HUDEP-2 (cell line): ENCODE measurements at regions not wholly inside any gene's neighbourhood (a gene's known extent, or its start where the extent isn't known, plus 50 kb on each side); places are given as distances from the start of the nearest gene placed in this dataset.
"Not testable (repeated sequence)": the region's sequence is repeated elsewhere in the genome, so short reads cannot be mapped to it uniquely, and the experiment has no call there.

Experiments used
- DNase-seq, 76 experiments: peaks; one replicate each; lab custom pipeline; 2025; ENCODE audit not compliant: unreplicated experiment in 76 of 76; lab: John Stamatoyannopoulos, UW

DNA sequence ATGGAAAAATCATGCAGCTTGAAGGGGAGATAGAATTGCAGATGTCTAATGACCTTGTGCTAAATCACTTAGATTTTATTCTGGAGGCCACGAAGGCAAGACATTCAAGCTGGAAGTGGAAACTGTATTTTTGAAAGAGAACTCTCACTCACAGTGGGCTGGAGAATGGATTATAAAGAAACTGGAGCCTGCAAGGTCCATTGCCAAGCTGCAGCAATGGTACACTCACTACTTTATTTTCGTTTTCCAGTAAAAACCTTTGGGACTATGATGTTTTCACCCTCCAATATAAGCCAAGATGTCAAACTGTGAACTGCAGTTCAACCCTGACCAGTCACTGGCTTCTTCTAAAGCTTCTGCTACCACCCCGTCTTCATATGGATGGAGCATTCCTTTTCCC is 62.0 kb downstream of the SKIDA1 start:
- DNase-seq = no peak

DNA sequence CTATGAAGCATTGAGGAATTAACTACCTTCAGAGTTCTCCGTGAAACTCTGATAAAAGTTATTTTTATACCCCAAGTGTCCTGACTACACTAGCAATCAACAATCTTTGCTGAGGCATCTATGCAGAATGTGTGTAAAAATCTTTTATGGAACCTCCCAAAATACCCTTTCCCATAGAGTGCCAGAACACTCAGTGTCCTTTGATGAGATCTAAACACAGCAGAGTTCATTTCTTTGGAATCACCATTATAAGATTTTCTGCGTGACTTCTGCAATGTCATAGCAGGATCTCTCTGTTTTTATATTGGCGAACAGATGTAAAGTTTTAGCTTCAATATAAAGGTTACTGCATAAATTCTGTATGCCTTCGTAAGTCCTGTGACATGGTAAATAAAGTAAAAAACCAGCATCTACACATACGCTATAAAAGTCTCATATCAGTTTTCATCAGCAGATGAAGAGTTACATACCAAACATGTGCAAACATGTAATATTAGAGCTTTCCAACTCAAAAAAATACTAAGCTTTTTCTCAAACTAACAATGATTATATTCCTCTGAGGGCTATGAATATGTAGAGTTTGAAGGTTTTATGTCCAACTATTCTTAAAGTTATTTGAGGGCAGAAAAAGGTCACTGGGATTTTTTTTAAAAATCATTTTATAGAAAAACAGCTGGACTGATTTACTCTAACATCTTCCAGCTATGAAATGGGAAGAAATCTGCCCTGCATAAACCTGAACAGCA is 67.2 kb downstream of the SKIDA1 start:
- DNase-seq = no peak

DNA sequence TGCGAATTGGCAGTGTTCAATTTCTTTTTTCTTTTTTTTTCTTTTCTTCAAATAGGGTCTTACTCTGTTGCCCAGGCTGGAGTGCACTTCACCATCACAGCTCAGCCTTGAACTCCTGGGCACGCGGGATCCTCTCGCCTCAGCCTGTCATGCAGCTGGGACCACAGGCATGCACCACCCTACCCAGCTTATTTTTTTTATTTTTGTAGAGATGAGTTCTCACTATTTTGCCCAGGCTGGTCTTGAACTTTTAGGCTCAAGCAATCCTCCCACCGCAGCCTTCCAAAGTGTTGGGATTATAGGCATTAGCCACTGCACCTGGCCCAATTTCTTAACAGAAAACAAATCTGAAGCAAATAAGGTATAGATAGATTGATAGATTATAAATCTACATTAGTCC is 69.3 kb downstream of the SKIDA1 start:
- no peak for DNase-seq

DNA sequence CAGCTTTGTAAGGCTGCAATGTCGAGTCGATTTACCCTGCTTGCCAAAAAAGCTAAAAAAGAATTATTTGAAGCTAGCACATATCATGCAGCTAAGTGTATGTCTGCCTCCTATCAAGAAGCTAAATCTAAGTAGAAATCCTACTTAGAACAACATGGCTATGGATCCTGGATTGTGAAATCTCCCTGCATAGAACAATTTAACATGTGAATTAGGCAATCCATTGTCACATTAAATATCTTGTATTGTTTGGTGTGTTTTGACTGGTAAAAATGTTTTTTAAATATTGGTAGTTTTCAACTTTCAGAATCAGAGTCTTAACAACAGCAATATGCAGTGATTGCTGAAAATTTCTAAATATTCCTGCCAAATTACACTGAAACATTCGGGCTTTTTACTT is 73.3 kb downstream of the SKIDA1 start:
- DNase-seq = no peak

DNA sequence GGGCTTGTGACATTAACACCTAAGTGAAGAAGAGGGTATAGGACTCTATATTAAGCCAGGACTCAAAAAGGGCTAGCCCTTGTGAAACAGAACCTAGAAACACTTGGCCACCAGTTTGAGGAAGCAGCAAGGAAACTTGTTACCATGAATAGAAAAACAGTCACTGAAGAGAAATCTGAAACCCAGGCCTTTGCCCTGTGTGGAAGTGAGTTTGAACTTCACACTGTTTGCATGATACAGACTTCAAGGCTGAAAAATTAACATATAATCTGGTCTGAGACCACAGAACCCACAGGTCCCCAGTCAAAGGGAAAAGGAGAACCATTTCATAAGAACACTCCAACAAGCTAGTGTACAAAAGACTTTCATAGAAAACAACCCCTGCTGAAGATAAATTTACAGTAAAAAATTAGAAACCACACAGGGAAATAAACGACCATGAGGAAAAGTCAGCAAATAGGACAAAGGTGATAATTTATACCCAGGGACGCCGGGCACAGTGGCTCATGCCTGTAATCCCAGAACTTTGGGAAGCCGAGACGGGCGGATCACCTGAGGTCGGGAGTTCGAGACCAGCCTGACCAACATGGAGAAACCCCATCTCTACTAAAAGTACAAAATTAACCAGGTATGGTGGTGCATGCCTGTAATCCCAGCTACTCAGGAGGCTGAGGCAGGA is 76.1 kb downstream of the SKIDA1 start:
- DNase-seq = no peak

DNA sequence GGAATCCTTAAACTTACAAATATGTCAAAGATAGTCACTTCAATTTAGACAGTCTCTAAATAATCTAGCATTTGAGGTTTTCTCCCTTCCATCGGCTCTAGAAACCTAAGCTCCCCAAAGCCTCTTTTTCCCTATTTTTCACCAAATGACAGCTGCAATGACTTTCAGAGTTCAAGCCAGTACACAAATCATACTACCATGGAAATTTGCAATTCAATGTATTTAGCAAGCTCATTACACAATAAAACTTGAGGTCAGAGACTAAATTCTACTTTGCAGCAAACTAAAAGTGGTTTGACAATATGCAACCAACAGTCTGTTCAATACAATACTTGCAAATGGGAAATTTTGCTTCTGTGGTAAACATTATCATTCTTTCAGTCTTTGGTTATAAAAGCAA is 80.3 kb downstream of the SKIDA1 start:
- no peak for DNase-seq

DNA sequence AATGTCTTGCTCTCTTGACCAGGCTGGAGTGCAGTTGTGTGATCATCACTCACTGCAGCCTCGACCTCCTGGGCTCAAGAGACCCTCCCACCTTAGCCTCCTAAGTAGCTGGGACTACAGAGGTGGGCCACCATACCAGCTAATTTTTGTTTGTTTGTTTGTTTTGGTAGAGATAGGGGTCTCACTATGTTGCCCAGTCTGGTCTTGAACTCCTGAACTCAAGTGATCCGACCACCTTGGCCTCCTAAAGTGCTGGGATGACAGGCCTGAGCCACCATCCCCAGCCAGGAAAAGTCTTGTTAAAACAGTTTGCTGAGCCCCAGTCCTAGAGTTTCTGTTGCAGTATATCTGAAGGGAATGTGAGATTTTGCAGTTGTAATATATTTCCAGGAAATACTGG is 83.9 kb downstream of the SKIDA1 start:
- no peak for DNase-seq

DNA sequence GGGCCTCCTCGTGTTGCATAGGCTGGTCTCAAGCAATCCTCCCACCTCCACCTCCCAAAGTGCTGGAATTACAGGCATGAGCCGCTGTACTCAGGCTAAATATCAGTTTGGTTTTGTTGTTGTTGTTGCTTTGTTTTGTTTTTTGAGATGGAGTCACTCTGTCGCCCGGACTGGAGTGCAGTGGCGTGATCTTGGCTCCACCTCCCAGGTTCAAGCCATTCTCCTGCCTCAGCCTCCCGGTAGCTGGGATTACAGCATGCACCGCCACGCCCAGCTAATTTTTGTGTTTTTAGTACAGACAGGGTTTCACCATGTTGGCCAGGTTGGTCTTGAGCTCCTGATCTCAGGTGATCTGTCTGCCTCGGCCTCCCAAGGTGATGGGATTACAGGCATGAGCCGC is 86.6 kb downstream of the SKIDA1 start:
- not testable (repeated sequence) for DNase-seq

DNA sequence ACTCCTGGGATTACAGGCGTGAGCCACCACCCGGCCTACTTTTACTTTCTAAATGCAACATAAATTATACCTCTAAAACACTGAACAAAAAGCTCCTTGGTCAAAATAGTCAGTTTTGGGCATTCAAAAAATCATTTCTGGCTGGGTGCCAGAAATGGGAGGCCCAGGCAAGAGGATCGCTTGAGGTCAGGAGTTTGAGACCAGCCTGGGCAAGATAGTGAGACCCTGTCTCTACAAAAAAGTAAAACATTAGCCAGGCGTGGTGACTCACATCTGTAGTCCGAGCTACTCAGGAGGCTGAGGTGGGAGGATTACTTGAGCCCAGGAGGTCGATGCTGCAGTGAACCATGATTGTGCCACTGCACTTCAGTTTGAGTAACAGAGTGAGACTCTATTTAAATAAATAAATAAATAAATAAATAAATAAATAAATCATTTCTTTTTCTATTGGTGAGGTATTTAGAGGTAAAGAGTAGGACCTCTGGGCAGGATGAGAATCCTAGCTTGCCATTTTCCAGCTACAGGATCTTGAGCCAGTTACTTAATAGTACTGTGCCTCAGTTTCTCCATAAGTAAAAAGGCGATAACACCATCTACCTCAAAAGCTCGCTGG is 87.6 kb downstream of the SKIDA1 start:
- no peak for DNase-seq

DNA sequence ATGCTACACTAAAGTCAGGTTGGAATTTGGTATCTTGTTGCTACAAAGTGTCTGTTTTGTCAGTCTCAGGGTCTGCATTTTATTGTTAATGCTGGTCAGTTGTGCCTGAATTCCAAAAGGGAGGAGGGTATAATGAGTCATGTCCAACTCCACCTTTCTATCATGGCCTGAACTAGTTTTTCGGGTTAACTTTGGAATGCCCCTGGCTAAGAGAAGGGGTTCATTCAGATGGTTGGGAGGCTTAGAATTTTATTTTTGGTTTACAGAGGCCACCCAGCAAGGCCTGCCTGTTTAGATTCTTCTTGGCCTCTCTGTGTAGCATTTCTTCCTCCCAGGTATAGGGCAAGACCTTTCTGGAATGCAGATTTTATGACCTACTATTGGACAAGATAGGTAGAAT is 93.2 kb downstream of the SKIDA1 start:
- DNase-seq = no peak

DNA sequence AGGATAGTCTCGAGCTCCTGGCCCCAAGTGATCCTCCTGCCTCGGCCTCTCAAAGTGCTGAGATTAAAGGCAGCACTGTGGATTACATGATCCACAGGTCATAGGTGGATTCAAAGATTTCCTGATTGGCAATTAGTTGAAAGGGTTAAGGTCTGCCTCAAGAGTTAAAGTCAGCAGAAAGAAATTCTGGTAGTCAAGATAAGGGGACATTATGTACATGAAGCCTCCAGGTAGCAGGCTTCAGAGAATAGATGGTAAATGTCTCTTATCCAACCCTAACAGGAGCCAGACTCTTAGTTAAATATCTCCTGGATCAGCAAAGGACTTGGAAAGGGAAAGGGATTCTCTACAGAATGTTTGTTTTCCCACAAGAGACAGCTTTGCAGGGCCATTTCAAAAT is 93.7 kb downstream of the SKIDA1 start:
- no peak for DNase-seq

DNA sequence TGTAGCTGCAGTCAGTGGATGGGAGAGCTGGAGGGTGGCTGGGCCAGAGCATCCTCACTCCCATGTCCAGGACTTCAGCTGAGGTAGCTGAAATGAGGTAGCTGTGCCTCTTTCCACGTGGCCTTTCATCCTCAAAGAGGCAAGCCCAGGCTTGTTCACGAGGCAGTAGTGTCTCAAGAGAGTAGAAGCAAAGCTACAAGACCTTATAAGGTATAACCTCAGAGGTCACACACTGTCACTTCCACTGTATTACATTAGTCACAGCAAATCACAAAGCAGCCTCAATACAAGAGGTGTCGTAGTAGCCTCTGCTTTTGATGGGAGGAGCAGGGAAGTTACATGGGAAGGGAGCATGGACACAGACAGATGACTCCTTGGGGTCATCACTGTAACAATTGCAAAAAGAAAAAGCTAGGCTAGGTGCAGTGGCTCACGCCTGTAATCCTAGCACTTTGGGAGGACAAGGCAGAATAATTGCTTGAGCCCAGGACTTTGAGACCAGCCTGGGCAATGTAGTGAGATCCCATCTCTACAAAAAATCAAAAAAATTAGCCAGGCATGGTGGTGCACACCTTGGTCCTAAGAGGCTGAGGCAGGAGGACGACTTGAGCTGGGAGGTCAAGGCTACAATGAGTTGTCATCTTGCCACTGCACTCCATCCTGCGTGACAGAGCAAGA is 97.5 kb downstream of the SKIDA1 start:
- no peak for DNase-seq

DNA sequence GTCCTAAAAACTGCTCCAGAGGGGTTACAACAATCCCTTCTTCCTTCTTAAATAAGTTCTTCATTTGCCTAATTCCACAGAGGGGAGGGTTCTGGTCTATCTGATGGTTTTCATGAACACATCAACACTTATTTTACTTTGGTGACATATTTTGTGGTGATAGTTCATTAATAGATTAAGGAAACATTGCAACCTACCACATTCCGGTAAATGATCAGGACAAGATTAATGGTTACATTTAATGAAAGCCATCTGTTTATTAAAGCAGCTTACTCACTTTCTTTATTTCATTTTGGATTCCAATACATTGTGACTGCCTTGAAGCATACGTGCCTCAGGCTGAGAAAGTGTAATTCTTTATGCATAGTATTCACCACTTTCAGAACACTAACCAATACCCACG is 101.0 kb downstream of the SKIDA1 start:
- no peak for DNase-seq

DNA sequence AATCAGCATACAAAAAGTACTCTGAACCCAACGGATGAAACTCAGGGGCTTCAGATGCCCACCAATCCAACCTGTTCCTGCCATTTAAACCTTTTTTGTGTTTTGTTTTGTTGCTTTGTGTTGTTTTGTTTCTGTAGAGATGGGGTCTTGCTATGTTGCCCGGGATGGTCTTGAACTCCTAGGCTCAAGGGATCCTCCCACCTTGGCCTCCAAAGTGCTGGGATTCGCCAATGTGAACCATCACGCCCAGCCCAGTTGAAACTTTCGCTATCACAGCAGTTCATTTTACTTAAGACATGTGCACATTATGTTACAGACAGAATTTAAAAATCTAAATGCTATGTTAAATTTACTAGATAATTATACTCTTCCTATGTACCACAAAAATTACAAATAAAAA is 101.6 kb downstream of the SKIDA1 start:
- no peak for DNase-seq

DNA sequence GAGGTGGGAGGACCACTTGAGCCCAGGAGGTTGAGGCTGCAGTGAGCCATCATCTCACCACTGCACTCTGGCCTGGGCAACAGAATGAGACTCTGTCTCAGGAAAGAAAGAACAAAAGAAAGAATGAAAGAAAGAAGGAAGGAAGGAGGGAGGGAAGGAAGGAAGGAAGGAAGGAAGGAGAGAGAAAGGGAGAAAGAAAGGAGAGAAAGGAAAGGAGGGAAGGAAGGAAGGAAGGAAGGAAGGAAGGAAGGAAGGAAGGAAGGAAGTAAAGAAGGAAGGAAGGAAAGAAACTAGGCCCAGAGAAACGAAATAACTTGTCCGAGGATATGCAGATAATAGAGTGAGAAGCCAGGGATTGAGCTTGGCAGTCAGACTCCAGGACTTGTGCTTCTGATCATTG is 102.1 kb downstream of the SKIDA1 start:
- no peak for DNase-seq

DNA sequence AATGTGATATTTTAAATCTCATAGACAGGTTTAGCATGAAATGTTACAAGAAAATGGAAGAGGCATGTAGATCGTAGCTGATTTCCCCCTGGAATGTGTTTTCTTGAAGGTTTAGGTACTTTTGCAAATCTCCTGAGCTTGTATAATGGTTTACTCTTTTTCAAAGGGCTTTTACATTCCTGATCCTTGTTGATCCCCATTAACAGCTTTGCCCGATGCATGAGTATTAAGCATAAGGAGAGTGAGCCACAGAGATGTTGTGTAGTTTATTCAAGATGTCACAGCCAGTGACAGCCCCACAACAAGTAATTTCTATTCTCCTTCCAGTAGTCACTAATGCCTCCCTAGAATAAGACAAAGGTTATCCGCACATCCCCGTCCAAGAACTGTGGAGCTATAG is 103.7 kb downstream of the SKIDA1 start:
- no peak for DNase-seq

DNA sequence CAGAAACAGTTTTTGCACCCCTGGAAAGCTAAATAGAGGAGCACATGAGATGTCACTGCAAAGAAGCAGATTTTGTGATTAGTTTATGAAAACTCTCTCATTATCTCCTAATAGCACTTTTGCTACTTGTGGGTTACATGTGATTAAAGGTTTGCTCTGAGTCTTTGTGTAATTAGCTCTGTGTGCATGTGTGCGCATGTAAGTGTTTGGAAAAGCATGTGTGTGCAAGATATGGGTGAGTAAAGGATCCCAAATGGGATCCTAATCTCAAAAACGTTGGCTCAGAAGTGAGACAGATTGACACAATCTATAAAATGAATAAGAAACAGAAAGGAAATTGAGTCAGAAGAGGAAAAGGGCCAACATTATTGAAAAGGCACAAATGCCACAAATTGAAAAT is 104.5 kb downstream of the SKIDA1 start:
- DNase-seq = no peak

DNA sequence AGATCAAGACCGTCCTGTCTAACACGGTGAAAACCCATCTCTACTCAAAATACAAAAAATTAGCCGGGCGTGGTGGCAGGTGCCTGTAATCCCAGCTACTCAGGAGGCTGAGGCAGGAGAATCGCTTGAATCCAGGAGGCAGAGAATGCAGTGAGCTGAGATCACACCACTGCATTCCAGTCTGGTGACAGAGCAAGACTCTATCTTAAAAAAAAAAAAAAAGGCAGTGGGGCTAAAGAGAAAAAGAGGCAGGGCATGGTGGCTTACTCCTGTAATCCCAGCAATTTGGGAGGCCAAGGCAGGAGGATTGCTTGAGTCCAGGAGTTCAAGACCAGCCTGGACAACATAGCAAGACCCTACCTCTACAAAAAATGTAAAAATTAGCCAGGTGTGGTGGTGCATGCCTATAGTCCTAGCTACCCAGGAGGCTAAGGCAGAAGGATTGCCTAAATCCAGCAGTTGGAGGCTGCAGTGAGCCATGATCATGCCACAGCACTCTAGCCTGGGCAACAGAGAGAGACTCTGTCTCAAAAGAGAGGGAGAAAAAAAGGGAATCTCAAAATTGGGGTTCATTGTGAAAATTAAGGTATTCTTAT is 106.4 kb downstream of the SKIDA1 start:
- not testable (repeated sequence) for DNase-seq

DNA sequence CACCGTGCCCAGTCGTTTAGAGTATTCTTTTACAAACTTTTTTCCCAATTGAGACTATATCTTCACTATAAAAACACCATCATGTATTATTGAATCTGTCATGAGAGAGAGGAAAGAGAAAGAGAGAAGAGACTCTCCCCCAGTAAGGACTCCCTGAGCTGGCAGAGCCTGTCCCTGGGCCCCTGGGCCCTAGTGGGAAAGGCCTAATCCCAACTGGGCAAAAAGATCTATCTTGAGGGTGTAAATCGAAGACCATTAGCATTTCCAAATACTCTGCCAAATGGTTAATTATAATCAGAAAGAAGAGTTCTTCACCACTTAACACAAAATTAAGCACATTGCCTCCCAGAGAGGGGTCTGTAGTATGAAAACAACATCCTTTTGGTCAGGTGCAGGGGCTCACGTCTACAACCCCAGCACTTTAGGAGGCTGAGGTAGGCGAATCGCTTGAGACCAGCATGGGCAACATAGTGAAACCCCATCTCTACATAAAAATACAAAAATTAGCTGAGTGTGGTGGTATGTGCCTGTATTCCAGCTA is 108.2 kb downstream of the SKIDA1 start:
- DNase-seq = no peak

DNA sequence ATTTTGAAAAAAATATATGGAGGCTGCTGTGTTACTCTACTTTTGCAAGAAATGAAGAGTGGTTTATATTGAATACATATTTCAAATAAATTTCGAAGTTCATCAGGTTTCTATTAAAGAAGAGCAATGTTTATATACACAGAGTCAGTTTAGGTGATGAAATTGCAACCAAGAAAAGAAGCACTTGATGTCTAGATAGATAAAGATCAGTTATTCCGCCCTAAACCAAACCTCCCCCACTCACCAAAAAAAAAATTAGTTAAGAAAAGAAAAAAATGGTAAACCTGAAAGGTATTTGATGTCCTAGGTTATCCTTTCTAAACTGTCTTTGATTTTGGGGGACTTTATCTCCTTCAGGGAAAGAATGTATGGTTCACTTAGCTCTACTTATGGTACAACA is 111.8 kb downstream of the SKIDA1 start:
- DNase-seq = no peak

DNA sequence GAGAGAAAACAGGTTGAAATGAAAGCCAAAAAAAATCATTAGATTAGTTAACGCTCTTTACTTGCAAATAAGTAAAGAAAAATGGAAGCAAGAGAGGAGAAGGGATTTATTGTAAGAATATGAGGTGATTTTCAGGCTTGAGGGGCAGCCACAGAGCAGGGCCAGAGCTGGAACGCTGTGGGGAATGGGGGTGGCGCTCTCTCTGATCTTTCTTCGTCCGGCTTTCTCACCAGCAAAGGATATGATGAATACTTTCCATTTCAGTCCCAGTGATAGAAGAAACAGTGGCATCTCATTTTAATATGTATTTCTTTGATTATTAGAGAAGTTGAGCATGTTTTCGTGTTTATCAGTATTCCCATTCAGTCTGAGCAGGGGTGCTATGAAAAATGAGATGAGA is 112.2 kb downstream of the SKIDA1 start:
- no peak for DNase-seq
